ENCODE measurements at regions not wholly inside any gene's neighbourhood (a gene's known extent, or its start where the extent isn't known, plus 50 kb on each side); places are given as distances from the start of the nearest gene placed in this dataset.

DNA sequence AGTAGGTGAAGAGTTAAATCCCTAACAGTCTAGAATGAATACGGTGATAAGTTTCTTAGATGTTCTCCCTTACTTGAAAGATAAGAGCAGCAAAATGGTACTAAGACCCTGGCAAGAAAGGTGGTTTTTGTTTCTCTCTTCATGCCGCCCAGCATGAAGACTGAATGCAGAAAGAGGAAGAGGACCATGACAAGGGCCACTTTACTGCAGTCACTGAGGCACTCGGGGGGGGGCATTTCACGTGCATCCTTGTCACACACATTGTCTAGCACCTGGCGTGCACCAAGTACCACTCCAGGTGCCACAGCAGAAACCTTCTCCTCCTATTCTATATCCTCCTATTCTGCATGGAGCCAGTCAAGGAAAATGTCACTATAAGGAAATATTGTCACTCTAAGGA lies 222.0 kb downstream of the TOMM20 start:
- H3K27me3 Mint-ChIP-seq: no peaks in the 10 kb centered on the region
- TF ChIP-seq, protein P1, sequence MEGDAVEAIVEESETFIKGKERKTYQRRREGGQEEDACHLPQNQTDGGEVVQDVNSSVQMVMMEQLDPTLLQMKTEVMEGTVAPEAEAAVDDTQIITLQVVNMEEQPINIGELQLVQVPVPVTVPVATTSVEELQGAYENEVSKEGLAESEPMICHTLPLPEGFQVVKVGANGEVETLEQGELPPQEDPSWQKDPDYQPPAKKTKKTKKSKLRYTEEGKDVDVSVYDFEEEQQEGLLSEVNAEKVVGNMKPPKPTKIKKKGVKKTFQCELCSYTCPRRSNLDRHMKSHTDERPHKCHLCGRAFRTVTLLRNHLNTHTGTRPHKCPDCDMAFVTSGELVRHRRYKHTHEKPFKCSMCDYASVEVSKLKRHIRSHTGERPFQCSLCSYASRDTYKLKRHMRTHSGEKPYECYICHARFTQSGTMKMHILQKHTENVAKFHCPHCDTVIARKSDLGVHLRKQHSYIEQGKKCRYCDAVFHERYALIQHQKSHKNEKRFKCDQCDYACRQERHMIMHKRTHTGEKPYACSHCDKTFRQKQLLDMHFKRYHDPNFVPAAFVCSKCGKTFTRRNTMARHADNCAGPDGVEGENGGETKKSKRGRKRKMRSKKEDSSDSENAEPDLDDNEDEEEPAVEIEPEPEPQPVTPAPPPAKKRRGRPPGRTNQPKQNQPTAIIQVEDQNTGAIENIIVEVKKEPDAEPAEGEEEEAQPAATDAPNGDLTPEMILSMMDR (IDR thresholded peaks at IDR 0.05): no peak
- intact Hi-C loops (cut with micrococcal nuclease): no loop called here

DNA sequence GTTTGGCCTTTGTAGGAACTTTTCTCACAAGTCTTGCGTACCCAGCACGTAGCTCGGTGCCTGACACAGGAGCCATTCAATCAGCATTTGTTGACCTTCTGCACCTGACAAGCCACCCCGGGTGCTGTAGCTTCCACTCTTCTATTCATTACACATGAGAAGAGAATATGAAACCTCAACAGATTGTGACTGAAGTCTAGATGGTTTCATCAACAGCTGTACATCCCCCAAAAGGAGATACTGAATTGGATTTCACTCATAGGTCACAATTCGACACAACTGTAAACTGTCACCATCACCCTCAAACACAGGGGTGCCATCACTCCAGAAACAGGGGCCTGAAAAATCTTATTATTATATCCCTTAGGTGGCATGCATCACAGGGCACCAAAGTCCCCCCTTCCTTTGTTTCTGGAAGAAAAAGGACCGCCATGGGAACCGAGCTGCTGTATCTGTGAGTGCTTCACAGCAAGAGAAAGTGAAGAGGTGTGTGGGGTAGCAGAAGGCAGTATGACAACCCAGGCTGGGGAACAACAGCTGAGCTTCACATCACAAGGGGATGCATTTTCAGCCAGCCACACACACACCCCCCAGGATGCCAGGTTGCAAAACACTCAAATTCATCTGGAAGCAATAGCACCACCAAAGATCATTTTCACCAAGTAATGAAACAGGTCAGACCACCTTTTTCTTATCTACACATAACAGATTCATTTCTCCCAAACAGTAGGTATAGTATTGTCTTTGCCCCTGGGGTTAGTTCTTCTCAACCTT lies 225.7 kb downstream of the TOMM20 start:
- ChIA-PET POLR2A (no interaction called here), CTCF (interaction anchor here (0.9 to 1.1 kb wide), 2 partner anchors 8 to 181 kb away, joined by 3 to 5 read pairs; no protein-coding TSS in a partner anchor)
- no peak overlapping the region for H3K27ac Mint-ChIP-seq

More for the DNA sequence above, 222.0 kb downstream of the TOMM20 start:
- H3K9me3 Mint-ChIP-seq: no peaks in the 10 kb centered on the region
- no peaks in the 10 kb centered on the region for H3K36me3 Mint-ChIP-seq (ENCODE audit: low read depth)
- ATAC-seq (no peak), DNase-seq (no peak)
- peaks cover 11% of the 10 kb centered on the region for H3K4me1 Mint-ChIP-seq (ENCODE audit: low read depth)
- no peak overlapping the region for H3K4me3 Mint-ChIP-seq
- ChIA-PET POLR2A (no interaction called here), CTCF (interaction anchor here (0.8 to 1.0 kb wide), 2 partner anchors 12 to 56 kb away, joined by 3 read pairs; no protein-coding TSS in a partner anchor)
- no peak overlapping the region for H3K27ac Mint-ChIP-seq

DNA sequence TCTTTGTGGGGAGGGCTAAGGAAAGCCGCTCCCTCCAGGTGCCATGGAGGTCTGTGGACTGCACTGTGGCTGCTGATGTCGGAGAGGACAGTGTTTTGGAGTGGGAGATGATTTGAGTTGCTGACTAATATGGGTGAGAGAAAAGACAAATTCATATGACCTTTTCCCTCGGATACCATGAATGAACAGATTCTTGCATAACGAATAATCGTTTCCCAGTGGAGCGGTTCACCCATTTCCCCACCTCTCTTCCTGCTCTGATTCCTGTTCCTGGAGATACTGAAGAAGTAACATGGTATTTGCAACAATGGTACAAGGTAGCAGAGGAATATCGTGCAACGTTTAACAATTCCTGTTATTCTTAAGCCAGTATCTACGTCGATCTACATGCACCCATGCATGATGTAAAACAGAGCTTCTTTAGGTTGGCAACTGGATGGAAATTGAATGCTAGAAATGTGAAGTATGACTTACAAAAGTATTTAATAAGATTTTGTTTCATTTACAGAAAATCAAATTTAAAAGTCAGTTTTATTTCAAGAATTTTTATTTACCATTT lies 227.1 kb downstream of the TOMM20 start:
- CTCF ChIA-PET: interaction anchor here (1.1 kb wide), 1 partner anchor 10 kb away, joined by 5 read pairs; no protein-coding TSS in a partner anchor
- H3K36me3 Mint-ChIP-seq (ENCODE audit: low read depth): no peaks in the 10 kb centered on the region
- H3K4me3 Mint-ChIP-seq: no peak overlapping the region
- no peaks in the 10 kb centered on the region for H3K9me3 Mint-ChIP-seq
- POLR2A ChIA-PET: no interaction called here
- intact Hi-C loops (cut with micrococcal nuclease): no loop called here
- ATAC-seq (no peak), DNase-seq (no peak)
- H3K27me3 Mint-ChIP-seq: no peaks in the 10 kb centered on the region
- peaks cover 8% of the 10 kb centered on the region for H3K4me1 Mint-ChIP-seq (ENCODE audit: low read depth)
- TF ChIP-seq, protein P1 (IDR thresholded peaks at IDR 0.05): no peak
- H3K27ac Mint-ChIP-seq: no peak overlapping the region

More for the DNA sequence above, 225.7 kb downstream of the TOMM20 start:
- DNase-seq: no peak
- no peaks in the 10 kb centered on the region for H3K9me3 Mint-ChIP-seq
- ATAC-seq: peak; percentile 30
- no peak overlapping the region for H3K4me3 Mint-ChIP-seq
- no peaks in the 10 kb centered on the region for H3K36me3 Mint-ChIP-seq (ENCODE audit: low read depth)
- no peaks in the 10 kb centered on the region for H3K27me3 Mint-ChIP-seq
- TF ChIP-seq, protein P1 (IDR thresholded peaks at IDR 0.05): no peak
- H3K4me1 Mint-ChIP-seq (ENCODE audit: low read depth): peaks cover 5% of the 10 kb centered on the region
- intact Hi-C loops (cut with micrococcal nuclease): no loop called here

DNA sequence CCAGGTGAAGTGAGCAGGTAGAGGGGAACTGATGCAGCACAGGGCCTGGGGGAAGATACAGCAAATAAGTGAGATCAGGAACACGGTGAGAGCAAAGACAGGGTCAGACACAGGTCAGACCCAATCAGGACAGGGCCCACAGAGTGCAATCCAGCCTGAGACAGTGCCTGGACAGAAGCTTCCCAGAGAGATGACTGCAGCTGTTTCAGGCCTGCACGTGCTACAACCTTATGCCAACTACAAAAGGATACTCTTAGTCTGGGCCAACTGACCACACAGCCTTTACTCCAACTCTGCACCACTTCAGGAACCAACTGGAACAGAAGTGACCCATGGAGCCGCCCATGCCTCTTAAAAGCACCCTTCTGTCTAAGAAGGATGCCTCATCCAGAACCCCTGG lies 228.0 kb downstream of the TOMM20 start:
- TF ChIP-seq, protein P1 (IDR thresholded peaks at IDR 0.05): no peak
- no peak for ATAC-seq
- H3K9me3 Mint-ChIP-seq: no peaks in the 10 kb centered on the region
- peaks cover 8% of the 10 kb centered on the region for H3K4me1 Mint-ChIP-seq (ENCODE audit: low read depth)
- no peak for DNase-seq
- CTCF ChIA-PET: no interaction called here
- no peaks in the 10 kb centered on the region for H3K36me3 Mint-ChIP-seq (ENCODE audit: low read depth)
- intact Hi-C loops (cut with micrococcal nuclease): no loop called here
- H3K27ac Mint-ChIP-seq: no peak overlapping the region
- POLR2A ChIA-PET: no interaction called here
- no peaks in the 10 kb centered on the region for H3K27me3 Mint-ChIP-seq
- no peak overlapping the region for H3K4me3 Mint-ChIP-seq

DNA sequence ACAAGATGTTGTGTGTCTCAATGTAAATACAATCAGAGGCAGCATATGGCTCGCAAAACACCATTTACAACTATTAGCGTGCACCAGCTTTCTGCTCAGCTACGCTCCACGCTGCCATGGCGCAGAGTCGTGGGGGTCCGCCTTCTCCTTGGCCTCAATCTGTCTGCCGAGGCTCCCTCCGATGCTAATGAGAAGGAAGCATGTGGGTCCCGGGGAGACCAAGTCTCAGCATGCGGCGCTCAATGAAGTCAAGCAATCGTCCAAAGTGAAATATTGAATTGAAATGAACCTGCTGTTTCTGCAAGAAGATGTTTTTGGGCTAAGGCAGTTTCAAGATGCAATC lies 228.9 kb downstream of the TOMM20 start:
- no peak for DNase-seq
- Mint-ChIP-seq H3K36me3 (ENCODE audit: low read depth) (no peaks in the 10 kb centered on the region), H3K27ac (no peak overlapping the region), H3K9me3 (no peaks in the 10 kb centered on the region), H3K4me3 (no peak overlapping the region), H3K27me3 (no peaks in the 10 kb centered on the region), H3K4me1 (ENCODE audit: low read depth) (peaks cover 10% of the 10 kb centered on the region)
- TF ChIP-seq, protein P1 (IDR thresholded peaks at IDR 0.05): no peak
- POLR2A ChIA-PET: interaction anchor here (0.6 kb wide), 1 partner anchor 66 kb away, joined by 3 read pairs; no protein-coding TSS in a partner anchor
- intact Hi-C loops (cut with micrococcal nuclease): no loop called here
- ATAC-seq: no peak
- CTCF ChIA-PET: no interaction called here

Data from activated CD8-positive, alpha-beta T cell treated with anti-CD3 and anti-CD28 coated beads for 36 hours (primary cell).